ENCODE measurements at regions not wholly inside any gene's neighbourhood (a gene's known extent, or its start where the extent isn't known, plus 50 kb on each side); places are given as distances from the start of the nearest gene placed in this dataset.

DNA sequence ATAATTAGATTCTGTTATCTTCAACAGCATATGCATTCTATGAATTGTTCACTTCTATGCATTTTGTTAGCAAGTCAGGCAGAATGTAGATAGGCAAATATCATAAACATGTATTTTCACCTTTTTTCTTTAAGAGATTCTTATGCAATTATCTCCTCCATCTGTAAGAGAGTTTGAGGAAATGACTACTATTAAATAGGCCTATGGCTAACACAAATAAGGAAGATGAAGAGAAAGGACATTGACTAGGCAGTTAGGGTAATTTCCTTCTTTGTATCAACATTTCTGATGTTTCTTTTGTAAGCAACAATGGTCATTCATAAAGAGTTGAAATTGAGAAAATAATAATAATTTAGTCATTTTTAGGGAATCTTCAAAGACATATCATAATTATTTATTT is 145.2 kb upstream of the CDH12 start:
- DNase-seq (ENCODE audit: low read depth, low spot score), result no peak
- CTCF ChIA-PET, result no interaction called here
- no peaks in the 10 kb centered on the region for H3K36me3 ChIP-seq (ENCODE audit: control insufficient read depth, insufficient read depth, low read length)
- intact Hi-C loops (cut with micrococcal nuclease; ENCODE audit: unreplicated experiment) (no loop called here), in situ Hi-C loops (cut with HindIII; ENCODE audit: low pct_unique_long_range_greater_than_20kb, low sequenced_read_pairs) (no loop called here)
- no peak overlapping the region for H3K27ac ChIP-seq (ENCODE audit: low read length)
- POLR2A ChIA-PET, result no interaction called here
- BruUV-seq (replicated peaks), result no TSS peak
- no peaks in the 10 kb centered on the region for H3K4me1 ChIP-seq (ENCODE audit: control insufficient read depth, insufficient read depth, low read length)
- TF ChIP-seq SIN3A (IDR thresholded peaks at IDR 0.05; ENCODE audit: borderline replicate concordance, insufficient read depth, low read depth, low read length), result no peak
- no peak for TF ChIP-seq POLR2AphosphoS5 (IDR thresholded peaks at IDR 0.05; ENCODE audit: low read depth, low read length)
- TF ChIP-seq TCF7L2 (IDR thresholded peaks at IDR 0.05; ENCODE audit: low read depth, low read length), result no peak
- TF ChIP-seq, protein P1, sequence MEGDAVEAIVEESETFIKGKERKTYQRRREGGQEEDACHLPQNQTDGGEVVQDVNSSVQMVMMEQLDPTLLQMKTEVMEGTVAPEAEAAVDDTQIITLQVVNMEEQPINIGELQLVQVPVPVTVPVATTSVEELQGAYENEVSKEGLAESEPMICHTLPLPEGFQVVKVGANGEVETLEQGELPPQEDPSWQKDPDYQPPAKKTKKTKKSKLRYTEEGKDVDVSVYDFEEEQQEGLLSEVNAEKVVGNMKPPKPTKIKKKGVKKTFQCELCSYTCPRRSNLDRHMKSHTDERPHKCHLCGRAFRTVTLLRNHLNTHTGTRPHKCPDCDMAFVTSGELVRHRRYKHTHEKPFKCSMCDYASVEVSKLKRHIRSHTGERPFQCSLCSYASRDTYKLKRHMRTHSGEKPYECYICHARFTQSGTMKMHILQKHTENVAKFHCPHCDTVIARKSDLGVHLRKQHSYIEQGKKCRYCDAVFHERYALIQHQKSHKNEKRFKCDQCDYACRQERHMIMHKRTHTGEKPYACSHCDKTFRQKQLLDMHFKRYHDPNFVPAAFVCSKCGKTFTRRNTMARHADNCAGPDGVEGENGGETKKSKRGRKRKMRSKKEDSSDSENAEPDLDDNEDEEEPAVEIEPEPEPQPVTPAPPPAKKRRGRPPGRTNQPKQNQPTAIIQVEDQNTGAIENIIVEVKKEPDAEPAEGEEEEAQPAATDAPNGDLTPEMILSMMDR (IDR thresholded peaks at IDR 0.05), result no peak
- TF ChIP-seq, protein P2, sequence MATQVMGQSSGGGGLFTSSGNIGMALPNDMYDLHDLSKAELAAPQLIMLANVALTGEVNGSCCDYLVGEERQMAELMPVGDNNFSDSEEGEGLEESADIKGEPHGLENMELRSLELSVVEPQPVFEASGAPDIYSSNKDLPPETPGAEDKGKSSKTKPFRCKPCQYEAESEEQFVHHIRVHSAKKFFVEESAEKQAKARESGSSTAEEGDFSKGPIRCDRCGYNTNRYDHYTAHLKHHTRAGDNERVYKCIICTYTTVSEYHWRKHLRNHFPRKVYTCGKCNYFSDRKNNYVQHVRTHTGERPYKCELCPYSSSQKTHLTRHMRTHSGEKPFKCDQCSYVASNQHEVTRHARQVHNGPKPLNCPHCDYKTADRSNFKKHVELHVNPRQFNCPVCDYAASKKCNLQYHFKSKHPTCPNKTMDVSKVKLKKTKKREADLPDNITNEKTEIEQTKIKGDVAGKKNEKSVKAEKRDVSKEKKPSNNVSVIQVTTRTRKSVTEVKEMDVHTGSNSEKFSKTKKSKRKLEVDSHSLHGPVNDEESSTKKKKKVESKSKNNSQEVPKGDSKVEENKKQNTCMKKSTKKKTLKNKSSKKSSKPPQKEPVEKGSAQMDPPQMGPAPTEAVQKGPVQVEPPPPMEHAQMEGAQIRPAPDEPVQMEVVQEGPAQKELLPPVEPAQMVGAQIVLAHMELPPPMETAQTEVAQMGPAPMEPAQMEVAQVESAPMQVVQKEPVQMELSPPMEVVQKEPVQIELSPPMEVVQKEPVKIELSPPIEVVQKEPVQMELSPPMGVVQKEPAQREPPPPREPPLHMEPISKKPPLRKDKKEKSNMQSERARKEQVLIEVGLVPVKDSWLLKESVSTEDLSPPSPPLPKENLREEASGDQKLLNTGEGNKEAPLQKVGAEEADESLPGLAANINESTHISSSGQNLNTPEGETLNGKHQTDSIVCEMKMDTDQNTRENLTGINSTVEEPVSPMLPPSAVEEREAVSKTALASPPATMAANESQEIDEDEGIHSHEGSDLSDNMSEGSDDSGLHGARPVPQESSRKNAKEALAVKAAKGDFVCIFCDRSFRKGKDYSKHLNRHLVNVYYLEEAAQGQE (IDR thresholded peaks at IDR 0.05; ENCODE audit: insufficient read depth in 1 of 2, low read depth in 2 of 2, low read length in 1 of 2), result no peak
- no peaks in the 10 kb centered on the region for H3K27me3 ChIP-seq (ENCODE audit: control insufficient read depth, insufficient read depth, low read length)
- no peaks in the 10 kb centered on the region for H3K9me3 ChIP-seq (ENCODE audit: control insufficient read depth, insufficient read depth, low read depth, low read length)
- no peak overlapping the region for H3K4me3 ChIP-seq (ENCODE audit: low read depth in 2 of 2, low read length in 2 of 2)
- no peak for ATAC-seq

DNA sequence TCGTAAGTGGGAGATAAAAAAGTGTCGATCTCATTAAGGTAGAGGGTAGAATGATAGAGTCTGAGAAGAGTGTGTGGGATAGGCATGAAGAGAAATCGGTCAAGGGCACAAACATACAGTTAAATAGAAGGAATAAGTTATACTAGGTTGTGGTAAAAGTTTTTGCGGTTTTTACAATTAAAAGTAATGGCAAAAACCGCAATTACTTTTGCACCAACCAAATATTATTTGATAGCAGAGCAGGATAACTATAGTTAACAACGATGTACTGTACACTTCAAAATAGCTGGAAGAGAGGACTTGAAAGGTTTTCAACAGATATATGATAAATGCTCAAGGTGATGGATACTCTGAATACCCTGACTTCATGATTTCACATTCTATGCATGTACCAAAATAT is 135.8 kb upstream of the CDH12 start:
- POLR2A ChIA-PET, result no interaction called here
- Histone ChIP-seq H3K4me1 (ENCODE audit: control insufficient read depth, insufficient read depth, low read length) (no peaks in the 10 kb centered on the region), H3K27ac (ENCODE audit: low read length) (no peak overlapping the region), H3K9me3 (ENCODE audit: control insufficient read depth, insufficient read depth, low read depth, low read length) (no peaks in the 10 kb centered on the region), H3K4me3 (ENCODE audit: low read depth in 2 of 2, low read length in 2 of 2) (no peak overlapping the region), H3K27me3 (ENCODE audit: control insufficient read depth, insufficient read depth, low read length) (no peaks in the 10 kb centered on the region), H3K36me3 (ENCODE audit: control insufficient read depth, insufficient read depth, low read length) (no peaks in the 10 kb centered on the region)
- TF ChIP-seq POLR2AphosphoS5 (IDR thresholded peaks at IDR 0.05; ENCODE audit: low read depth, low read length) (no peak), TCF7L2 (IDR thresholded peaks at IDR 0.05; ENCODE audit: low read depth, low read length) (no peak)
- TF ChIP-seq, protein P2 (IDR thresholded peaks at IDR 0.05; ENCODE audit: insufficient read depth in 1 of 2, low read depth in 2 of 2, low read length in 1 of 2), result no peak
- ATAC-seq (no peak), DNase-seq (ENCODE audit: low read depth, low spot score) (no peak)
- CTCF ChIA-PET, result no interaction called here
- intact Hi-C loops (cut with micrococcal nuclease; ENCODE audit: unreplicated experiment) (no loop called here), in situ Hi-C loops (cut with HindIII; ENCODE audit: low pct_unique_long_range_greater_than_20kb, low sequenced_read_pairs) (no loop called here)
- BruUV-seq (replicated peaks), result no TSS peak
